HCT116 (cell line): ENCODE measurements at regions not wholly inside any gene's neighbourhood (a gene's known extent, or its start where the extent isn't known, plus 50 kb on each side); places are given as distances from the start of the nearest gene placed in this dataset.

ENCODE experiments used
- ATAC-seq: fragments of 200-7000 bp; cut with Tn5 transposase; 2 replicates; pipeline ENCODE4 v1.9.1; 2020; ENCODE audit warnings: mild to moderate bottlenecking, moderate library complexity
- BruUV-seq: library from RNA; stranded (reverse); fragments of 400-500 nt; replicated peaks from 2 replicates; lab custom pipeline; 2021; lab: Mats Ljungman, UMichigan
- CTCF ChIA-PET: fragments of 300-600 bp; sonication (Branson Sonifier 250); formaldehyde crosslinking; loops from one replicate; lab custom pipeline; 2021; ENCODE audit warnings: antibody characterized with exemption; lab: Charles Lee
- POLR2A ChIA-PET: fragments of 300-600, 350-600 bp; sonication (Branson Sonifier 250); formaldehyde crosslinking; loops from one replicate; lab custom pipeline; 2021; ENCODE audit warnings: antibody characterized with exemption; lab: Charles Lee
- RAD21 ChIA-PET, 2 experiments: fragments of 300-600 bp; sonication (Branson Sonifier 250); formaldehyde crosslinking; loops; one replicate each; lab custom pipeline; 2023; ENCODE audit warnings: low total read pairs in 2 of 2; ENCODE audit not compliant: uncharacterized antibody in 2 of 2, unreplicated experiment in 2 of 2, low non-redundant PET in 1 of 2; lab: Charles Lee
- DNase-seq: peaks from one replicate; pipeline ENCODE4 v3.0.0-alpha.2; 2010; ENCODE audit warnings: low read depth, low spot score
- H2AFZ ChIP-seq: fragments of 200-600 bp; shearing (Covaris generic), sonication (generic); 2 replicates; pipeline ENCODE4 v1.6.1; 2017; ENCODE audit warnings: low read depth, mixed run types, mixed read lengths, antibody characterized with exemption, low read length; ENCODE audit not compliant: poor library complexity, severe bottlenecking
- H3K27ac ChIP-seq: 2 replicates; pipeline ENCODE4 v1.5.1; 2012; ENCODE audit warnings: low read depth, low read length
- H3K27me3 ChIP-seq: fragments of 200-600 bp; sonication (generic); 2 replicates; pipeline ENCODE4 v1.6.1; 2016; ENCODE audit warnings: mixed run types, low read length, mixed read lengths; ENCODE audit not compliant: insufficient read depth
- H3K36me3 ChIP-seq, 2 experiments: fragments of 200-500 bp in 1 of 2; fragments of 200-600 bp in 1 of 2; sonication (Bioruptor generic) in 1 of 2; sonication (generic) in 1 of 2; 2 replicates each; pipeline versions ENCODE4 v1.5.1 to v1.6.1; 2014 to 2016; ENCODE audit warnings: low read length in 2 of 2, inconsistent platforms in 1 of 2, mixed read lengths in 1 of 2, mixed run types in 1 of 2; ENCODE audit not compliant: insufficient read depth in 2 of 2, control insufficient read depth in 1 of 2
- H3K4me1 ChIP-seq, 2 experiments: fragments of 200-600 bp in 1 of 2; sonication (generic) in 1 of 2; 2 replicates each; pipeline versions ENCODE4 v1.5.1 to v1.6.1; 2012 to 2017; ENCODE audit warnings: low read length in 2 of 2, inconsistent platforms in 1 of 2, mild to moderate bottlenecking in 1 of 2, mixed read lengths in 1 of 2, mixed run types in 1 of 2, moderate library complexity in 1 of 2; ENCODE audit not compliant: insufficient read depth in 2 of 2, control insufficient read depth in 1 of 2
- H3K4me2 ChIP-seq: fragments of 200-600 bp; sonication (generic); 2 replicates; pipeline ENCODE4 v1.6.1; 2017; ENCODE audit warnings: mixed run types, low read length, mixed read lengths
- H3K4me3 ChIP-seq, 2 experiments: fragments of 200-600 bp in 1 of 2; sonication (generic) in 1 of 2; replicated peaks in 1 of 2; 2 replicates each; pipeline ENCODE4 v1.5.1; 2011 to 2016; ENCODE audit warnings: low read length in 2 of 2, control low read depth in 1 of 2, low read depth in 1 of 2, mild to moderate bottlenecking in 1 of 2, mixed read lengths in 1 of 2, mixed run types in 1 of 2
- H3K79me2 ChIP-seq: fragments of 200-600 bp; sonication (generic); 2 replicates; pipeline ENCODE4 v1.6.1; 2017; ENCODE audit warnings: mild to moderate bottlenecking, mixed run types, low read length, moderate library complexity, mixed read lengths; ENCODE audit not compliant: insufficient read depth
- H3K9ac ChIP-seq: fragments of 200-600 bp; sonication (generic); 2 replicates; pipeline ENCODE4 v1.6.1; 2016; ENCODE audit warnings: low read length, mixed read lengths
- H3K9me2 ChIP-seq: fragments of 200-600 bp; sonication (generic), shearing (Covaris generic); 2 replicates; pipeline ENCODE4 v1.6.1; 2017; ENCODE audit warnings: mixed run types, mild to moderate bottlenecking, moderate library complexity; ENCODE audit not compliant: insufficient read depth
- H3K9me3 ChIP-seq, 2 experiments: fragments of 200-500 bp in 1 of 2; fragments of 200-600 bp in 1 of 2; sonication (Bioruptor generic) in 1 of 2; sonication (generic) in 1 of 2; 2 replicates each; pipeline ENCODE4 v1.6.1; 2014 to 2017; ENCODE audit warnings: low read length in 2 of 2, mixed read lengths in 2 of 2, inconsistent platforms in 1 of 2, low read depth in 1 of 2, mild to moderate bottlenecking in 1 of 2, mixed run types in 1 of 2, moderate library complexity in 1 of 2; ENCODE audit not compliant: control insufficient read depth in 1 of 2, insufficient read depth in 1 of 2
- H4K20me1 ChIP-seq: fragments of 200-600 bp; sonication (generic), shearing (Covaris generic); 2 replicates; pipeline ENCODE4 v1.6.1; 2017; ENCODE audit warnings: mixed run types, mild to moderate bottlenecking, moderate library complexity; ENCODE audit not compliant: insufficient read depth
- CBX3 ChIP-seq: IDR thresholded peaks from 2 replicates; pipeline ENCODE4 v1.6.1; 2012; ENCODE audit warnings: low read depth
- CEBPB ChIP-seq: IDR thresholded peaks from 2 replicates; pipeline ENCODE4 v1.6.1; 2012; ENCODE audit warnings: low read depth
- EGR1 ChIP-seq: IDR thresholded peaks from 2 replicates; pipeline ENCODE4 v1.6.1; 2012; ENCODE audit warnings: low read depth
- ELF1 ChIP-seq: IDR thresholded peaks from 2 replicates; pipeline ENCODE4 v1.6.1; 2012; ENCODE audit warnings: low read depth, borderline replicate concordance
- EZH2 ChIP-seq: fragments of 200-600 bp; sonication (generic); IDR thresholded peaks from 2 replicates; pipeline ENCODE4 v1.6.1; 2017; ENCODE audit warnings: antibody characterized with exemption, mixed run types
- SIN3A ChIP-seq: IDR thresholded peaks from 2 replicates; pipeline ENCODE4 v1.6.1; 2012; ENCODE audit warnings: low read depth
- SP1 ChIP-seq: IDR thresholded peaks from 2 replicates; pipeline ENCODE4 v1.6.1; 2012; ENCODE audit warnings: low read depth
- SRF ChIP-seq: IDR thresholded peaks from 2 replicates; pipeline ENCODE4 v1.6.1; 2012; ENCODE audit warnings: low read depth
- TCF7L2 ChIP-seq: IDR thresholded peaks from 2 replicates; pipeline ENCODE4 v1.7.0; 2011; ENCODE audit warnings: borderline replicate concordance, inconsistent platforms; ENCODE audit not compliant: insufficient read depth, insufficient read length; ENCODE audit errors: extremely low read depth
- YY1 ChIP-seq: IDR thresholded peaks from 2 replicates; pipeline ENCODE4 v1.6.1; 2011; ENCODE audit warnings: low read length, low read depth, moderate library complexity, mild to moderate bottlenecking; ENCODE audit not compliant: insufficient replicate concordance; ENCODE audit errors: extremely low read depth
- ZFX ChIP-seq: fragments of 450-650 bp; IDR thresholded peaks from 2 replicates; pipeline ENCODE4 v1.6.1; 2017
- ZNF274 ChIP-seq: fragments of 200-500 bp; sonication (Bioruptor generic); IDR thresholded peaks from 2 replicates; pipeline ENCODE4 v1.6.1; 2014; ENCODE audit warnings: mild to moderate bottlenecking, low read depth, low read length, inconsistent platforms
- intact Hi-C: fragments of 100-400 bp; cut with micrococcal nuclease; formaldehyde crosslinking; loops from 2 replicates; pipeline ENCODE4 v1.10.0; 2022
- TF ChIP-seq, protein P1 (sequence below): IDR thresholded peaks from 2 replicates; pipeline ENCODE4 v1.6.1; 2012
- TF ChIP-seq, protein P2 (sequence below), 3 experiments: fragments of 200-600 bp in 1 of 3; sonication (generic) in 1 of 3; IDR thresholded peaks in 2 of 3; conservative IDR thresholded peaks in 1 of 3; 2 replicates each; pipeline ENCODE4 v1.5.1; 2012 to 2017; ENCODE audit warnings: low read depth in 2 of 3, low read length in 2 of 3, antibody characterized with exemption in 1 of 3, borderline replicate concordance in 1 of 3, control low read depth in 1 of 3, mild to moderate bottlenecking in 1 of 3, mixed read lengths in 1 of 3, mixed run types in 1 of 3, moderate library complexity in 1 of 3; ENCODE audit not compliant: insufficient read depth in 1 of 3
- TF ChIP-seq, protein P3 (sequence below): IDR thresholded peaks from 2 replicates; pipeline ENCODE4 v1.6.1; 2012; ENCODE audit warnings: low read depth
- TF ChIP-seq, protein P4 (sequence below): IDR thresholded peaks from 2 replicates; pipeline ENCODE4 v1.6.1; 2011; ENCODE audit warnings: mild to moderate bottlenecking, low read length, moderate library complexity; ENCODE audit not compliant: insufficient replicate concordance; ENCODE audit errors: extremely low read depth

DNA sequence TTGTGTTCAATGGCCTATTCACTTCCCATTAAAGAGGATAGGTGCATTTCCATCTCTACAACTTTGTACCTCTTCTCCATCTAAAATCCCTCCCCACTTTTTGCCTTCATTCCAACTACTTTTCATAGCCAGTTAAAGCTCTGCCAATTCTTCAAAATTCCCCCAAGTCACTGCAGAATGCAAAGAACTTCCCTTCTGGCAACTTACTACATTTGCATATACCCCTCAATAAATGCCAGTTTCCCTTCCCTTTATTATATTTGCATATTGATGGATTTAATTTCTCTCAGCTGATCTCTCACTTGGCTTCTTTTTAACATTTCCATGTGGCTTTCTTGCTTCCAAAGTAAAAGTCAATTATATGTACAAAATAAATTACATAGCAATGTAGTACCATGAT, 393.4 kb downstream of the HACE1 start:
- Histone ChIP-seq H3K9me3 (no peaks in the 10 kb centered on the region), H3K27me3 (no peaks in the 10 kb centered on the region), H3K4me3 (no peak overlapping the region), H3K36me3 (no peaks in the 10 kb centered on the region), H2AFZ (no peak overlapping the region), H3K4me1 (no peaks in the 10 kb centered on the region), H3K9me2 (no peaks in the 10 kb centered on the region), H3K4me2 (no peak overlapping the region), H3K27ac (no peak overlapping the region), H3K79me2 (no peaks in the 10 kb centered on the region), H3K9ac (no peak overlapping the region), H4K20me1 (no peaks in the 10 kb centered on the region)
- POLR2A ChIA-PET = no interaction called here
- no peak for DNase-seq
- CTCF ChIA-PET = no interaction called here
- no TSS peak for BruUV-seq
- intact Hi-C loops = no loop called here
- no peak for TF ChIP-seq EGR1
- TF ChIP-seq, protein P1, sequence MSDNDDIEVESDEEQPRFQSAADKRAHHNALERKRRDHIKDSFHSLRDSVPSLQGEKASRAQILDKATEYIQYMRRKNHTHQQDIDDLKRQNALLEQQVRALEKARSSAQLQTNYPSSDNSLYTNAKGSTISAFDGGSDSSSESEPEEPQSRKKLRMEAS = no peak
- TF ChIP-seq ZNF274 = no peak
- TF ChIP-seq, protein P2, sequence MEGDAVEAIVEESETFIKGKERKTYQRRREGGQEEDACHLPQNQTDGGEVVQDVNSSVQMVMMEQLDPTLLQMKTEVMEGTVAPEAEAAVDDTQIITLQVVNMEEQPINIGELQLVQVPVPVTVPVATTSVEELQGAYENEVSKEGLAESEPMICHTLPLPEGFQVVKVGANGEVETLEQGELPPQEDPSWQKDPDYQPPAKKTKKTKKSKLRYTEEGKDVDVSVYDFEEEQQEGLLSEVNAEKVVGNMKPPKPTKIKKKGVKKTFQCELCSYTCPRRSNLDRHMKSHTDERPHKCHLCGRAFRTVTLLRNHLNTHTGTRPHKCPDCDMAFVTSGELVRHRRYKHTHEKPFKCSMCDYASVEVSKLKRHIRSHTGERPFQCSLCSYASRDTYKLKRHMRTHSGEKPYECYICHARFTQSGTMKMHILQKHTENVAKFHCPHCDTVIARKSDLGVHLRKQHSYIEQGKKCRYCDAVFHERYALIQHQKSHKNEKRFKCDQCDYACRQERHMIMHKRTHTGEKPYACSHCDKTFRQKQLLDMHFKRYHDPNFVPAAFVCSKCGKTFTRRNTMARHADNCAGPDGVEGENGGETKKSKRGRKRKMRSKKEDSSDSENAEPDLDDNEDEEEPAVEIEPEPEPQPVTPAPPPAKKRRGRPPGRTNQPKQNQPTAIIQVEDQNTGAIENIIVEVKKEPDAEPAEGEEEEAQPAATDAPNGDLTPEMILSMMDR (IDR thresholded peaks at IDR 0.05 in 2 of 3, conservative IDR thresholded peaks at IDR 0.05 in 1 of 3; ENCODE audit: borderline replicate concordance in 1 of 3, insufficient read depth in 1 of 3, low read depth in 2 of 3, low read length in 2 of 3) = no peak
- TF ChIP-seq ZFX = no peak
- no peak for TF ChIP-seq CBX3
- TF ChIP-seq, protein P3, sequence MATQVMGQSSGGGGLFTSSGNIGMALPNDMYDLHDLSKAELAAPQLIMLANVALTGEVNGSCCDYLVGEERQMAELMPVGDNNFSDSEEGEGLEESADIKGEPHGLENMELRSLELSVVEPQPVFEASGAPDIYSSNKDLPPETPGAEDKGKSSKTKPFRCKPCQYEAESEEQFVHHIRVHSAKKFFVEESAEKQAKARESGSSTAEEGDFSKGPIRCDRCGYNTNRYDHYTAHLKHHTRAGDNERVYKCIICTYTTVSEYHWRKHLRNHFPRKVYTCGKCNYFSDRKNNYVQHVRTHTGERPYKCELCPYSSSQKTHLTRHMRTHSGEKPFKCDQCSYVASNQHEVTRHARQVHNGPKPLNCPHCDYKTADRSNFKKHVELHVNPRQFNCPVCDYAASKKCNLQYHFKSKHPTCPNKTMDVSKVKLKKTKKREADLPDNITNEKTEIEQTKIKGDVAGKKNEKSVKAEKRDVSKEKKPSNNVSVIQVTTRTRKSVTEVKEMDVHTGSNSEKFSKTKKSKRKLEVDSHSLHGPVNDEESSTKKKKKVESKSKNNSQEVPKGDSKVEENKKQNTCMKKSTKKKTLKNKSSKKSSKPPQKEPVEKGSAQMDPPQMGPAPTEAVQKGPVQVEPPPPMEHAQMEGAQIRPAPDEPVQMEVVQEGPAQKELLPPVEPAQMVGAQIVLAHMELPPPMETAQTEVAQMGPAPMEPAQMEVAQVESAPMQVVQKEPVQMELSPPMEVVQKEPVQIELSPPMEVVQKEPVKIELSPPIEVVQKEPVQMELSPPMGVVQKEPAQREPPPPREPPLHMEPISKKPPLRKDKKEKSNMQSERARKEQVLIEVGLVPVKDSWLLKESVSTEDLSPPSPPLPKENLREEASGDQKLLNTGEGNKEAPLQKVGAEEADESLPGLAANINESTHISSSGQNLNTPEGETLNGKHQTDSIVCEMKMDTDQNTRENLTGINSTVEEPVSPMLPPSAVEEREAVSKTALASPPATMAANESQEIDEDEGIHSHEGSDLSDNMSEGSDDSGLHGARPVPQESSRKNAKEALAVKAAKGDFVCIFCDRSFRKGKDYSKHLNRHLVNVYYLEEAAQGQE = no peak
- TF ChIP-seq YY1 = no peak
- TF ChIP-seq TCF7L2 = no peak
- TF ChIP-seq SRF = no peak
- no peak for TF ChIP-seq CEBPB
- TF ChIP-seq SIN3A = no peak
- TF ChIP-seq ELF1 = no peak
- no peak for TF ChIP-seq EZH2
- TF ChIP-seq, protein P4, sequence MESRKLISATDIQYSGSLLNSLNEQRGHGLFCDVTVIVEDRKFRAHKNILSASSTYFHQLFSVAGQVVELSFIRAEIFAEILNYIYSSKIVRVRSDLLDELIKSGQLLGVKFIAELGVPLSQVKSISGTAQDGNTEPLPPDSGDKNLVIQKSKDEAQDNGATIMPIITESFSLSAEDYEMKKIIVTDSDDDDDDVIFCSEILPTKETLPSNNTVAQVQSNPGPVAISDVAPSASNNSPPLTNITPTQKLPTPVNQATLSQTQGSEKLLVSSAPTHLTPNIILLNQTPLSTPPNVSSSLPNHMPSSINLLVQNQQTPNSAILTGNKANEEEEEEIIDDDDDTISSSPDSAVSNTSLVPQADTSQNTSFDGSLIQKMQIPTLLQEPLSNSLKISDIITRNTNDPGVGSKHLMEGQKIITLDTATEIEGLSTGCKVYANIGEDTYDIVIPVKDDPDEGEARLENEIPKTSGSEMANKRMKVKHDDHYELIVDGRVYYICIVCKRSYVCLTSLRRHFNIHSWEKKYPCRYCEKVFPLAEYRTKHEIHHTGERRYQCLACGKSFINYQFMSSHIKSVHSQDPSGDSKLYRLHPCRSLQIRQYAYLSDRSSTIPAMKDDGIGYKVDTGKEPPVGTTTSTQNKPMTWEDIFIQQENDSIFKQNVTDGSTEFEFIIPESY = no peak
- no peak for TF ChIP-seq SP1
- RAD21 ChIA-PET = no interaction called here
- no peak for ATAC-seq
